HG03378 (cell line): ENCODE measurements at regions not wholly inside any gene's neighbourhood (a gene's known extent, or its start where the extent isn't known, plus 50 kb on each side); places are given as distances from the start of the nearest gene placed in this dataset.
A peak's percentile ranks its signal among the peaks of the same experiment; 100 is the strongest.

Experiments
- ATAC-seq: cut with Tn5 transposase; IDR thresholded peaks from one replicate; pipeline ENCODE4 v1.9.1; 2021; ENCODE audit warnings: mild to moderate bottlenecking, moderate library complexity; ENCODE audit not compliant: unreplicated experiment

- no peak for ATAC-seq
These were observed 128.3 kb downstream of the AACS start for GRCh38 chr12:125193376-125194152.

- no peak for ATAC-seq
These were observed 129.0 kb downstream of the AACS start for GRCh38 chr12:125194163-125194773.

- no peak for ATAC-seq
These were observed 129.8 kb downstream of the AACS start for GRCh38 chr12:125194987-125195386.

GRCh38 chr12:125197326-125197725 is 132.1 kb downstream of the AACS start:
- ATAC-seq: no peak

GRCh38 chr12:125198652-125199051 is 133.4 kb downstream of the AACS start:
- ATAC-seq: no peak

GRCh38 chr12:125201090-125201489 is 135.9 kb downstream of the AACS start:
- ATAC-seq: no peak

- ATAC-seq: no peak
These were observed 136.7 kb downstream of the AACS start for GRCh38 chr12:125201940-125202339.

- ATAC-seq: no peak
These were observed 137.2 kb downstream of the AACS start for GRCh38 chr12:125202421-125202820.

- peak; percentile 47 for ATAC-seq
These were observed 138.0 kb downstream of the AACS start for GRCh38 chr12:125203145-125203765.

- ATAC-seq: no peak
These were observed 140.2 kb downstream of the AACS start for GRCh38 chr12:125205386-125205785.

GRCh38 chr12:125206711-125207110 is 141.5 kb downstream of the AACS start:
- ATAC-seq: no peak

GRCh38 chr12:125208334-125208733 is 143.1 kb downstream of the AACS start:
- ATAC-seq: no peak

- ATAC-seq: no peak
These were observed 143.7 kb downstream of the AACS start for GRCh38 chr12:125208942-125209341.

GRCh38 chr12:125210104-125210755 is 145.0 kb downstream of the AACS start:
- ATAC-seq: no peak

- no peak for ATAC-seq
These were observed 146.2 kb downstream of the AACS start for GRCh38 chr12:125211464-125211863.

- ATAC-seq: no peak
These were observed 149.1 kb downstream of the AACS start for GRCh38 chr12:125214289-125214688.

GRCh38 chr12:125216756-125217155 is 151.5 kb downstream of the AACS start:
- ATAC-seq: no peak

GRCh38 chr12:125217308-125217707 is 152.1 kb downstream of the AACS start:
- ATAC-seq: no peak

- ATAC-seq: no peak
These were observed 153.7 kb downstream of the AACS start for GRCh38 chr12:125218952-125219351.

GRCh38 chr12:125220404-125221273 is 155.4 kb downstream of the AACS start:
- ATAC-seq: no peak

- ATAC-seq: no peak
These were observed 156.4 kb downstream of the AACS start for GRCh38 chr12:125221602-125222001.
